Caco-2 (cell line): ENCODE measurements at regions not wholly inside any gene's neighbourhood (a gene's known extent, or its start where the extent isn't known, plus 50 kb on each side); places are given as distances from the start of the nearest gene placed in this dataset.

Experiments
- BruUV-seq: library from RNA; stranded (reverse); fragments of 400-500 nt; replicated peaks from 2 replicates; lab custom pipeline; 2021; lab: Mats Ljungman, UMichigan
- CTCF ChIA-PET: fragments of 300-600 bp; sonication (Branson Sonifier 250); formaldehyde crosslinking; loops from one replicate; lab custom pipeline; 2022; ENCODE audit warnings: antibody characterized with exemption; lab: Charles Lee
- POLR2A ChIA-PET: fragments of 300-600 bp; sonication (Branson Sonifier 250); formaldehyde crosslinking; loops from one replicate; lab custom pipeline; 2022; ENCODE audit warnings: antibody characterized with exemption; lab: Charles Lee
- DNase-seq, 2 experiments: peaks; one replicate each; pipeline versions ENCODE4 v3.0.0 to v3.0.0-alpha.2; 2020 to 2022
- H3K27me3 ChIP-seq: replicated peaks from 2 replicates; pipeline ENCODE4 v1.6.0; 2011; ENCODE audit warnings: low read length; ENCODE audit not compliant: control insufficient read depth, insufficient read depth
- H3K36me3 ChIP-seq: 2 replicates; pipeline ENCODE4 v1.5.1; 2011; ENCODE audit warnings: low read length; ENCODE audit not compliant: control insufficient read depth, insufficient read depth
- H3K4me1 ChIP-seq: fragments of 250-450 bp; sonication (Bioruptor Pico); 2 replicates; pipeline ENCODE4 v1.5.1; 2020; ENCODE audit warnings: mild to moderate bottlenecking
- H3K4me3 ChIP-seq: 2 replicates; pipeline ENCODE4 v1.5.1; 2011; ENCODE audit warnings: low read depth, mild to moderate bottlenecking, control low read depth, low read length
- H3K9me3 ChIP-seq: fragments of 250-450 bp; sonication (Bioruptor Pico); 2 replicates; pipeline ENCODE4 v1.5.1; 2020; ENCODE audit warnings: mild to moderate bottlenecking, moderate library complexity
- H3K27ac Mint-ChIP-seq: one replicate; pipeline ENCODE4 v1.8.0; 2022; ENCODE audit warnings: mixed read lengths; ENCODE audit not compliant: unreplicated experiment
- H3K27me3 Mint-ChIP-seq: one replicate; pipeline ENCODE4 v1.8.0; 2022; ENCODE audit warnings: mixed read lengths; ENCODE audit not compliant: insufficient read depth, unreplicated experiment
- H3K36me3 Mint-ChIP-seq: one replicate; pipeline ENCODE4 v1.8.0; 2022; ENCODE audit warnings: mild to moderate bottlenecking, mixed read lengths; ENCODE audit not compliant: insufficient read depth, unreplicated experiment
- H3K4me1 Mint-ChIP-seq: one replicate; pipeline ENCODE4 v1.8.0; 2022; ENCODE audit warnings: low read depth, mixed read lengths; ENCODE audit not compliant: unreplicated experiment
- H3K4me3 Mint-ChIP-seq: one replicate; pipeline ENCODE4 v1.8.0; 2022; ENCODE audit warnings: mild to moderate bottlenecking, moderate library complexity, mixed read lengths; ENCODE audit not compliant: unreplicated experiment
- H3K9me3 Mint-ChIP-seq: one replicate; pipeline ENCODE4 v1.8.0; 2022; ENCODE audit warnings: mixed read lengths; ENCODE audit not compliant: unreplicated experiment
- intact Hi-C: fragments of 100-400 bp; cut with micrococcal nuclease; formaldehyde crosslinking; loops from one replicate; pipeline ENCODE4 v1.10.0; 2022; ENCODE audit not compliant: unreplicated experiment
- TF ChIP-seq, protein P1 (sequence below), 2 experiments: fragments of 200-600 bp in 1 of 2; IDR thresholded peaks; 1 replicate in 1 of 2; 2 replicates in 1 of 2; pipeline versions ENCODE4 v1.5.1 to v1.8.0; 2011 to 2022; ENCODE audit warnings: antibody characterized with exemption in 1 of 2, control low read depth in 1 of 2, inconsistent platforms in 1 of 2, low read depth in 1 of 2, low read length in 1 of 2, mild to moderate bottlenecking in 1 of 2, moderate library complexity in 1 of 2; ENCODE audit not compliant: insufficient read depth in 1 of 2, severe bottlenecking in 1 of 2, unreplicated experiment in 1 of 2

- peaks cover 5% of the 10 kb centered on the region for H3K27me3 Mint-ChIP-seq
- ChIA-PET POLR2A (no interaction called here), CTCF (no interaction called here)
Observed at GRCh38 chr5:117027384-117027783, 452.8 kb upstream of the SEMA6A start.

DNA sequence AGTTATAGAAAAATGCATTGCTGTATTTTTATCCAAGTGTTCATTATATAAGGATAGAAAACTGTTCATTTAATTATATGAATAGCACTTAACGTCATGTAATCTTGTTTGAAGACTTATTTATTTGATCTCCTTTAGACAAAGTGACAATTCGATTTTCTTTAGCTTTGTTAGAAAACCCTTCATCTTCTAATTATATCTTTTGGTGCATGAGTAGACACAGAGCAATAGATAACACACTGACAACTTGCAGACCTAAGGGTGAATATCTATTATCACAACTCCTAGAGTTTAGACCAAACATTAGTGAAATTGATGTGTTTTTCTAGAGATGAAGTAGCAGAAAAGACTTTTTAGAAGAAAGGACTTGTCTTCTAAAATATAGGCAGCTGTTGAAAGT lies 446.4 kb upstream of the SEMA6A start:
- H3K9me3 ChIP-seq, result no peaks in the 10 kb centered on the region
- no peaks in the 10 kb centered on the region for H3K36me3 Mint-ChIP-seq
- no peaks in the 10 kb centered on the region for H3K4me1 ChIP-seq
- ChIA-PET CTCF (no interaction called here), POLR2A (no interaction called here)
- H3K4me1 Mint-ChIP-seq, result no peaks in the 10 kb centered on the region
- H3K27ac Mint-ChIP-seq, result no peak overlapping the region
- H3K27me3 Mint-ChIP-seq, result no peaks in the 10 kb centered on the region
- BruUV-seq, result no TSS peak
- intact Hi-C loops, result no loop called here
- TF ChIP-seq, protein P1, sequence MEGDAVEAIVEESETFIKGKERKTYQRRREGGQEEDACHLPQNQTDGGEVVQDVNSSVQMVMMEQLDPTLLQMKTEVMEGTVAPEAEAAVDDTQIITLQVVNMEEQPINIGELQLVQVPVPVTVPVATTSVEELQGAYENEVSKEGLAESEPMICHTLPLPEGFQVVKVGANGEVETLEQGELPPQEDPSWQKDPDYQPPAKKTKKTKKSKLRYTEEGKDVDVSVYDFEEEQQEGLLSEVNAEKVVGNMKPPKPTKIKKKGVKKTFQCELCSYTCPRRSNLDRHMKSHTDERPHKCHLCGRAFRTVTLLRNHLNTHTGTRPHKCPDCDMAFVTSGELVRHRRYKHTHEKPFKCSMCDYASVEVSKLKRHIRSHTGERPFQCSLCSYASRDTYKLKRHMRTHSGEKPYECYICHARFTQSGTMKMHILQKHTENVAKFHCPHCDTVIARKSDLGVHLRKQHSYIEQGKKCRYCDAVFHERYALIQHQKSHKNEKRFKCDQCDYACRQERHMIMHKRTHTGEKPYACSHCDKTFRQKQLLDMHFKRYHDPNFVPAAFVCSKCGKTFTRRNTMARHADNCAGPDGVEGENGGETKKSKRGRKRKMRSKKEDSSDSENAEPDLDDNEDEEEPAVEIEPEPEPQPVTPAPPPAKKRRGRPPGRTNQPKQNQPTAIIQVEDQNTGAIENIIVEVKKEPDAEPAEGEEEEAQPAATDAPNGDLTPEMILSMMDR (IDR thresholded peaks at IDR 0.05; ENCODE audit: insufficient read depth in 1 of 2, low read depth in 1 of 2, low read length in 1 of 2, severe bottlenecking in 1 of 2, unreplicated experiment in 1 of 2), result no peak
- H3K4me3 Mint-ChIP-seq, result no peak overlapping the region
- no peak for DNase-seq
- H3K36me3 ChIP-seq, result no peaks in the 10 kb centered on the region
- no peak overlapping the region for H3K4me3 ChIP-seq
- no peaks in the 10 kb centered on the region for H3K9me3 Mint-ChIP-seq
- H3K27me3 ChIP-seq, result no peaks in the 10 kb centered on the region

More at GRCh38 chr5:117027384-117027783, 452.8 kb upstream of the SEMA6A start:
- Histone ChIP-seq H3K4me3 (no peak overlapping the region), H3K9me3 (no peaks in the 10 kb centered on the region), H3K4me1 (no peaks in the 10 kb centered on the region), H3K36me3 (no peaks in the 10 kb centered on the region), H3K27me3 (no peaks in the 10 kb centered on the region)
- intact Hi-C loops, result no loop called here
- no TSS peak for BruUV-seq
- H3K36me3 Mint-ChIP-seq, result no peaks in the 10 kb centered on the region
- no peaks in the 10 kb centered on the region for H3K4me1 Mint-ChIP-seq
- no peak overlapping the region for H3K27ac Mint-ChIP-seq
- H3K4me3 Mint-ChIP-seq, result no peak overlapping the region
- H3K9me3 Mint-ChIP-seq, result no peaks in the 10 kb centered on the region
- DNase-seq, result no peak
- TF ChIP-seq, protein P1 (IDR thresholded peaks at IDR 0.05; ENCODE audit: insufficient read depth in 1 of 2, low read depth in 1 of 2, low read length in 1 of 2, severe bottlenecking in 1 of 2, unreplicated experiment in 1 of 2), result no peak

- Mint-ChIP-seq H3K27ac (no peak overlapping the region), H3K27me3 (peaks cover 7% of the 10 kb centered on the region), H3K9me3 (no peaks in the 10 kb centered on the region), H3K4me3 (no peak overlapping the region), H3K4me1 (no peaks in the 10 kb centered on the region), H3K36me3 (no peaks in the 10 kb centered on the region)
- no peak for DNase-seq
- no peaks in the 10 kb centered on the region for H3K4me1 ChIP-seq
- no TSS peak for BruUV-seq
- no peaks in the 10 kb centered on the region; the same call in 1 of the 2 replicates for H3K9me3 ChIP-seq
- ChIA-PET POLR2A (no interaction called here), CTCF (no interaction called here)
- intact Hi-C loops, result no loop called here
- TF ChIP-seq, protein P1 (IDR thresholded peaks at IDR 0.05; ENCODE audit: insufficient read depth in 1 of 2, low read depth in 1 of 2, low read length in 1 of 2, severe bottlenecking in 1 of 2, unreplicated experiment in 1 of 2), result no peak
- H3K4me3 ChIP-seq, result no peak overlapping the region
- H3K36me3 ChIP-seq, result no peaks in the 10 kb centered on the region
- H3K27me3 ChIP-seq, result no peaks in the 10 kb centered on the region
Observed at GRCh38 chr5:117013280-117013877, 438.8 kb upstream of the SEMA6A start.
